ENCODE measurements at regions not wholly inside any gene's neighbourhood (a gene's known extent, or its start where the extent isn't known, plus 50 kb on each side); places are given as distances from the start of the nearest gene placed in this dataset.
"Not testable (repeated sequence)": the region's sequence is repeated elsewhere in the genome, so short reads cannot be mapped to it uniquely, and the experiment has no call there.

GRCh38 chr10:78327778-78328591 is 294.3 kb downstream of the RPS24 start:
- no peak for DNase-seq

- DNase-seq, result no peak
These were observed 295.1 kb downstream of the RPS24 start for GRCh38 chr10:78328592-78329404.

GRCh38 chr10:78330884-78331283 is 297.2 kb downstream of the RPS24 start:
- no peak for DNase-seq

- no peak for DNase-seq
These were observed 297.8 kb downstream of the RPS24 start for GRCh38 chr10:78331391-78331922.

- no peak for DNase-seq
These were observed 298.3 kb downstream of the RPS24 start for GRCh38 chr10:78332012-78332411.

- no peak for DNase-seq
These were observed 299.0 kb downstream of the RPS24 start for GRCh38 chr10:78332657-78333056.

GRCh38 chr10:78333362-78334143 is 299.9 kb downstream of the RPS24 start:
- DNase-seq, result no peak

GRCh38 chr10:78335371-78335690 is 301.7 kb downstream of the RPS24 start:
- no peak for DNase-seq

- no peak for DNase-seq
These were observed 302.2 kb downstream of the RPS24 start for GRCh38 chr10:78335691-78336401.

- no peak for DNase-seq
These were observed 302.7 kb downstream of the RPS24 start for GRCh38 chr10:78336402-78336791.

GRCh38 chr10:78337016-78337415 is 303.4 kb downstream of the RPS24 start:
- no peak for DNase-seq

- no peak for DNase-seq
These were observed 304.2 kb downstream of the RPS24 start for GRCh38 chr10:78337646-78338391.

GRCh38 chr10:78338717-78339116 is 305.1 kb downstream of the RPS24 start:
- DNase-seq, result no peak

GRCh38 chr10:78339251-78339650 is 305.6 kb downstream of the RPS24 start:
- DNase-seq, result no peak

GRCh38 chr10:78341953-78342614 is 308.4 kb downstream of the RPS24 start:
- no peak for DNase-seq

- no peak for DNase-seq
These were observed 309.4 kb downstream of the RPS24 start for GRCh38 chr10:78342827-78343653.

- DNase-seq, result not testable (repeated sequence)
These were observed 310.6 kb downstream of the RPS24 start for GRCh38 chr10:78344257-78344656.

- not testable (repeated sequence) for DNase-seq
These were observed 311.9 kb downstream of the RPS24 start for GRCh38 chr10:78345515-78345914.

- DNase-seq, result no peak
These were observed 313.1 kb downstream of the RPS24 start for GRCh38 chr10:78346721-78347120.
